Inflammatory macrophage (primary cell): ENCODE measurements at regions not wholly inside any gene's neighbourhood (a gene's known extent, or its start where the extent isn't known, plus 50 kb on each side); places are given as distances from the start of the nearest gene placed in this dataset.

Source experiments
- DNase-seq, 2 donors: peaks; one replicate each; pipeline ENCODE4 v3.0.0-alpha.2; 2020 to 2022

- DNase-seq: no peak
These were observed 173.6 kb downstream of the CDC5L start for GRCh38 chr6:44561060-44561623.

GRCh38 chr6:44561832-44562665, 174.5 kb downstream of the CDC5L start:
- DNase-seq: peak; percentile 56 to 61

- peak in 1 of 2 donors; percentile 22 for DNase-seq
These were observed 175.9 kb downstream of the CDC5L start for GRCh38 chr6:44563397-44563796.

- DNase-seq: peak; percentile 42 to 48
These were observed 177.5 kb downstream of the CDC5L start for GRCh38 chr6:44564906-44565524.

GRCh38 chr6:44567406-44567805, 179.9 kb downstream of the CDC5L start:
- DNase-seq: peak; percentile 54 to 56

- no peak for DNase-seq
These were observed 181.6 kb downstream of the CDC5L start for GRCh38 chr6:44569131-44569530.

- peak; percentile 86 to 90 for DNase-seq
These were observed 182.5 kb downstream of the CDC5L start for GRCh38 chr6:44569931-44570385.

- no peak for DNase-seq
These were observed 184.0 kb downstream of the CDC5L start for GRCh38 chr6:44571510-44571909.

- no peak for DNase-seq
These were observed 184.8 kb downstream of the CDC5L start for GRCh38 chr6:44572346-44572745.

GRCh38 chr6:44575644-44576043, 188.1 kb downstream of the CDC5L start:
- DNase-seq: no peak

- no peak for DNase-seq
These were observed 188.7 kb downstream of the CDC5L start for GRCh38 chr6:44576132-44576631.

- DNase-seq: no peak
These were observed 193.4 kb downstream of the CDC5L start for GRCh38 chr6:44580901-44581300.

- no peak for DNase-seq
These were observed 195.4 kb downstream of the CDC5L start for GRCh38 chr6:44582930-44583329.

GRCh38 chr6:44590471-44590870, 203.0 kb downstream of the CDC5L start:
- no peak for DNase-seq

- DNase-seq: peak; percentile 28 to 49
These were observed 206.0 kb downstream of the CDC5L start for GRCh38 chr6:44593539-44593944.

GRCh38 chr6:44594481-44594880, 207.0 kb downstream of the CDC5L start:
- no peak for DNase-seq

- no peak for DNase-seq
These were observed 211.2 kb downstream of the CDC5L start for GRCh38 chr6:44598679-44599078.

GRCh38 chr6:44599672-44600071, 212.2 kb downstream of the CDC5L start:
- no peak for DNase-seq

GRCh38 chr6:44603044-44603686, 215.7 kb downstream of the CDC5L start:
- DNase-seq: no peak

GRCh38 chr6:44606504-44606903, 219.0 kb downstream of the CDC5L start:
- DNase-seq: no peak

- no peak for DNase-seq
These were observed 219.5 kb downstream of the CDC5L start for GRCh38 chr6:44606976-44607375.

- no peak for DNase-seq
These were observed 220.7 kb downstream of the CDC5L start for GRCh38 chr6:44608175-44608574.

GRCh38 chr6:44609051-44609612, 221.6 kb downstream of the CDC5L start:
- no peak for DNase-seq
